Peyer's patch (tissue), 4 donors: ENCODE measurements at regions not wholly inside any gene's neighbourhood (a gene's known extent, or its start where the extent isn't known, plus 50 kb on each side); places are given as distances from the start of the nearest gene placed in this dataset.

Source experiments
- CTCF ChIP-seq, 6 experiments: fragments of 450-650 bp in 4 of 6; fragments of 200-600 bp in 2 of 6; sonication (generic) in 1 of 6; IDR thresholded peaks; one replicate each; pipeline ENCODE4 v1.5.1; 2017 to 2019; ENCODE audit warnings: antibody characterized with exemption in 6 of 6, mild to moderate bottlenecking in 3 of 6, moderate library complexity in 1 of 6
- POLR2A ChIP-seq, 2 donors: fragments of 450-650 bp; IDR thresholded peaks; one replicate each; pipeline ENCODE4 v1.5.1; 2017; ENCODE audit warnings: antibody characterized with exemption in 2 of 2, mild to moderate bottlenecking in 2 of 2, moderate library complexity in 2 of 2

- TF ChIP-seq CTCF (IDR thresholded peaks at IDR 0.05): no peak
- no peak for TF ChIP-seq POLR2A (IDR thresholded peaks at IDR 0.05)
Observed at GRCh38 chr10:89091496-89091895, 100.9 kb downstream of the FAS start.
